ENCODE measurements at regions not wholly inside any gene's neighbourhood (a gene's known extent, or its start where the extent isn't known, plus 50 kb on each side); places are given as distances from the start of the nearest gene placed in this dataset.

DNA sequence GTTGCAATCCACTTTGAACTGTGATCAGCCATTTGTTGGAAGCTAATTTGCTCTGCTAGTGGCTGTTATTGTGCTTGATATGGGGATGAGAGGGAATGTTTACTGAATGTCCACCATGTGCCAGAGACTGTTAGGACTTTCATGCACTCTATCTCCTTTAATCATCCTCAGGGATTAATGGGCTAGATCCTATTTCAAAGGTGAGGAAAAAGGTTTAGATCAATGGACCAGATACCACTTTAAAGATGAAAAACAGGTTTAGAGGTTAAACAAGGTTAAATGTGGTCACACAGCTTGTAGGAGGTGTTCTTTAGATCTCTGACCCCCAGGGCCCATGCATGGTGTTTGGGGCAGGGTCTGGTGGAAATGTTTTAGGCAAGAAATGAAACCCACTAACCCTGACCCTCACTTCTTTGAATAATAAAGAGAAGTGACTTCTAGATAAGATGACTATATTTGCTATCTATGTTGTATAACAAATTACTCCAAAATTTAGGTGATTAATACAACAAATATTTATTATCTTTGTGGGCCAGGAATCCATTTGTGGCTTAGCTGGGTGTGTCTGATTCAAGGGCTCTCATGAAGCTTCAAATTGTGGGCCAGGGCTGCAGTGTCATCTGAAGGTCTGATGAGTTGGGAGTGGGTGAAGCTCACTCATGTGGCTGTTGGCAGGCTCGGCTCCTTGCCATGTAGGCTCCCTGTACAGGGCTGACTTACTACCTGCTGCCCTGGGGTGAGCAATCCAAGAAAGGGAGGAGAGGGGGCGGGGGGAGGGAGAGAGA, 127.8 kb upstream of the FOXA2 start:
- Mint-ChIP-seq H3K9me3 (no peaks in the 10 kb centered on the region; a peak in 1 of 5 replicates), H3K4me3 (no peak overlapping the region)

More for the DNA sequence above, 127.8 kb upstream of the FOXA2 start:
- no peak overlapping the region for H3T11ph ChIP-seq (ENCODE audit: low read length)
- H2BK120ac ChIP-seq (ENCODE audit: low read depth, low read length, poor library complexity, severe bottlenecking) = no peak overlapping the region
- H3K56ac ChIP-seq (ENCODE audit: insufficient read length, low read depth, low read length) = no peak overlapping the region
- H3K27ac ChIP-seq (ENCODE audit: insufficient read length, low read depth, low read length) = no peak overlapping the region
- no peak overlapping the region for H2AK5ac ChIP-seq (ENCODE audit: insufficient read length, low read length)
- no peaks in the 10 kb centered on the region for H3K79me1 ChIP-seq (ENCODE audit: insufficient read depth, low read depth, low read length, poor library complexity, severe bottlenecking)
- no peaks in the 10 kb centered on the region for H3K79me2 ChIP-seq (ENCODE audit: insufficient read depth, low read length)
- H2BK12ac ChIP-seq (ENCODE audit: insufficient read length, low read depth, low read length) = no peak overlapping the region
- no peak overlapping the region for H3K4ac ChIP-seq (ENCODE audit: low read depth, low read length)
- no CpG with 5 or more reads among the region's 2 CpGs for WGBS (ENCODE audit: extremely low coverage, insufficient read length, low lambda C conversion rate)
- DNase-seq = no peak
- TF ChIP-seq CTCF (conservative IDR thresholded peaks at IDR 0.05) = no peak
- no peak overlapping the region for H4K91ac ChIP-seq (ENCODE audit: insufficient read length, low read depth, low read length)
- peaks cover 2% of the 10 kb centered on the region for H3K23me2 ChIP-seq (ENCODE audit: insufficient read length, low read depth, low read length, poor library complexity, severe bottlenecking)
- H2AFZ ChIP-seq (ENCODE audit: low read length) = no peak overlapping the region
- no peak overlapping the region for H3K14ac ChIP-seq (ENCODE audit: insufficient read depth, low read length)
- no peak overlapping the region for H2BK15ac ChIP-seq (ENCODE audit: low read depth, low read length)
- Mint-ChIP-seq H3K4me1 (no peaks in the 10 kb centered on the region), H3K36me3 (ENCODE audit: insufficient read depth in 1 of 3, low read depth in 3 of 3) (no peaks in the 10 kb centered on the region; a peak in 1 of 7 replicates), H3K27ac (no peak overlapping the region), H3K27me3 (ENCODE audit: low read depth) (peaks cover 9% of the 10 kb centered on the region)
- H4K8ac ChIP-seq (replicated peaks; ENCODE audit: insufficient read length, low read depth, low read length) = no peak overlapping the region
- H3K27me3 ChIP-seq (ENCODE audit: insufficient read depth, low read length) = no peaks in the 10 kb centered on the region
- no peak overlapping the region for H4K5ac ChIP-seq (ENCODE audit: insufficient read length, low read depth, low read length)
- H3K4me1 ChIP-seq (ENCODE audit: insufficient read depth, low read length) = no peaks in the 10 kb centered on the region
- no peak overlapping the region for H3K18ac ChIP-seq (ENCODE audit: insufficient read length, low read depth, low read length)
- H4K20me1 ChIP-seq (ENCODE audit: control insufficient read depth, insufficient read depth, insufficient read length) = no peaks in the 10 kb centered on the region
- no peak overlapping the region for H2BK5ac ChIP-seq (ENCODE audit: insufficient read length, low read length)
- no peak overlapping the region for H2BK20ac ChIP-seq (ENCODE audit: low read depth, low read length, poor library complexity, severe bottlenecking)
- H3K9ac ChIP-seq (ENCODE audit: extremely low read depth, insufficient read length, low read length) = no peak overlapping the region
- H3K9me3 ChIP-seq (ENCODE audit: control insufficient read depth, low read depth, low read length) = no peaks in the 10 kb centered on the region
- H3K4me2 ChIP-seq (ENCODE audit: insufficient read depth, insufficient read length, low read length) = no peak overlapping the region
- no peak overlapping the region for H3K23ac ChIP-seq (ENCODE audit: insufficient read length, low read depth, low read length)
